Parathyroid adenoma (tissue), 2 donors: ENCODE measurements at regions not wholly inside any gene's neighbourhood (a gene's known extent, or its start where the extent isn't known, plus 50 kb on each side); places are given as distances from the start of the nearest gene placed in this dataset.
A peak's percentile ranks its signal among the peaks of the same experiment; 100 is the strongest.

Experiments
- H2AFZ ChIP-seq: fragments of 300-600 bp; sonication (generic); one replicate; pipeline ENCODE4 v1.7.0; 2017; ENCODE audit warnings: antibody characterized with exemption, mild to moderate bottlenecking
- H3K27ac ChIP-seq: fragments of 300-600 bp; sonication (generic); one replicate; pipeline ENCODE4 v1.7.0; 2017
- H3K27me3 ChIP-seq: fragments of 300-600 bp; sonication (generic); one replicate; pipeline ENCODE4 v1.7.0; 2017; ENCODE audit warnings: low read length; ENCODE audit not compliant: control insufficient read depth, insufficient read depth
- H3K36me3 ChIP-seq: fragments of 300-600 bp; sonication (generic); one replicate; pipeline ENCODE4 v1.7.0; 2017; ENCODE audit warnings: low read length; ENCODE audit not compliant: control insufficient read depth, insufficient read depth
- H3K4me1 ChIP-seq: fragments of 300-600 bp; sonication (generic); one replicate; pipeline ENCODE4 v1.7.0; 2017; ENCODE audit warnings: control low read depth
- H3K4me2 ChIP-seq: fragments of 300-600 bp; sonication (generic); one replicate; pipeline ENCODE4 v1.7.0; 2017; ENCODE audit warnings: low read length
- H3K4me3 ChIP-seq: fragments of 300-600 bp; sonication (generic); one replicate; pipeline ENCODE4 v1.7.0; 2017; ENCODE audit warnings: low read depth, low read length
- H3K79me2 ChIP-seq: fragments of 300-600 bp; sonication (generic); one replicate; pipeline ENCODE4 v1.7.0; 2017; ENCODE audit warnings: control low read depth
- H3K9ac ChIP-seq: fragments of 300-600 bp; sonication (generic); one replicate; pipeline ENCODE4 v1.7.0; 2017; ENCODE audit warnings: mild to moderate bottlenecking
- H3K9me3 ChIP-seq: fragments of 300-600 bp; sonication (generic); one replicate; pipeline ENCODE4 v1.7.0; 2017; ENCODE audit warnings: low read length; ENCODE audit not compliant: control insufficient read depth
- CTCF ChIP-seq: fragments of 300-600 bp; sonication (generic); IDR thresholded peaks from one replicate; pipeline ENCODE4 v1.7.0; 2017; ENCODE audit warnings: antibody characterized with exemption, mild to moderate bottlenecking
- donor health status: primary hyperparathyroidism.

DNA sequence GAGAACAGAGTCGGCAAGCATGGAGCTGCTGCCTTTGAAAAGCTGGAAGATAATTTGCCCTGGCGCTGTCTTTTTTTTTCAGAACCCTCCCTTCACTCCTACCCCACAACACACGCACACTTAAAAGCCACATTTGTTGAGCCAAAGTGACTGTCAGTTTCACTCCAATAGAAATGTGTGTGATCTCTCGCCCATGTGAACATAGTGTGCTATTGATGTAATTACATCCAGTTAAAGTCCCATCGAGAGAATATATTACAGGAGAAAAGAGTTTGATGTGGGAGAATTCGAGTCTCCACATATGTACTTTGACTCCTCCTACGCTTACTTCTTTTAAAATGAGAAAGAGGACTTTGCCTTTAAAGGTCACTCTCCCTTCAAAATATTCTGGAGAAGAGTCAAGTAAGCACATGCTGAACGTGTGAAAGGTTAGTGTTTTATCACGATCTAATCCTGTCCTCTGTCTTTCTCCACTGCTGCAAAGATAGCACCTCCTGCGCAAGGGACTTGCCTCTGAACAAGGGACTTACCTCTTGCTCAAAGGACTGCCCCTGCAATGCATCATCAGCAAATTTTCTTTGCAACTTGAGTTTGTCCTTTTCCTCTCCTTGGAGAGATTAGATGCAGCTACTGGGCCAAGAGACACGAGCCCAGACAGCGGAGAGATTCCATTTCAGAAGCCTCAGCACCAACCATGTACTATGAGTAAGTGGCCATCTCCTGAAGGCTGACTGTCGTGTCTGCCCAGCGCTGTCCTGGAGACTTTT is 613.9 kb downstream of the PTPRU start:
- Histone ChIP-seq H3K9ac (no peak overlapping the region), H3K4me1 (peaks cover 7% of the 10 kb centered on the region), H3K4me3 (no peak overlapping the region), H3K27ac (no peak overlapping the region), H3K79me2 (no peaks in the 10 kb centered on the region), H3K9me3 (no peaks in the 10 kb centered on the region), H3K4me2 (peak overlapping the region; percentile 20), H2AFZ (peak overlapping the region; percentile 42), H3K36me3 (no peaks in the 10 kb centered on the region), H3K27me3 (no peaks in the 10 kb centered on the region)
- TF ChIP-seq CTCF: no peak

DNA sequence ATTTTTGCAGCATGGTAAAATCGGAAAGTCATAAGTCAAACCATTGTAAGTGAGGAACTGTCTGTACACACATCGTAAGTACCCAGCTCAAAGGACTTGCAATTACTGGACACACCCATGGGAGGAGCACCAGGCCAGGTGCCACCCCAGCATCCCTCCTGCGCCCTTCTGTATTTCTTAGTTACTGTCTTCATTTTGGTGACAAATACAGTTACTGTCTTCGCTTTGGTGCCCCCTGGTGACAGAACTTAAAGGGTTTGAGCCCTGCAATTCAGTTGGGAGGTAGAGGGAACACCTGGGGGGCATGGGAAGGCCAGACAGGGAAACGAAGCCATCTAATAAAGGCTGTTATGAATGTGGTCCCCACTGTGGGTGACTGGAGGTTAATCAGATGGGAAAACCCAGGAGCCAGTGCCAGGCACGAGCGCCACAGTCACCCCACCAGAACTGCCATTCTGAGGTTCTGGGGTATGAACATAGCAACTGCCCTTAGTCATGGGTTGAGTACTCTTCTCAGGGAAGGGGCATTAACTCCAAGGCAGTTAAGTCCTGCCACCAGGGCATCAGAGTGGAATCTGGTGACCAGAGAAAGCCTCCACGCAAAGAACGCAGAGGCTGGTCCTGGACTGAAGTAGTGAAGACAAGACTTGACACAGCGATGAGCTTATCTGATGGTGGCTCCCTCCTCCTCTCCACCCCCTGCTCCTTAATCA is 612.9 kb downstream of the PTPRU start:
- Histone ChIP-seq H2AFZ (no peak overlapping the region), H3K27me3 (no peaks in the 10 kb centered on the region), H3K4me3 (no peak overlapping the region), H3K4me1 (peaks cover 7% of the 10 kb centered on the region), H3K9ac (no peak overlapping the region), H3K36me3 (no peaks in the 10 kb centered on the region), H3K4me2 (peak overlapping the region; percentile 20), H3K79me2 (no peaks in the 10 kb centered on the region), H3K9me3 (no peaks in the 10 kb centered on the region), H3K27ac (no peak overlapping the region)
- TF ChIP-seq CTCF: peak; percentile 30

DNA sequence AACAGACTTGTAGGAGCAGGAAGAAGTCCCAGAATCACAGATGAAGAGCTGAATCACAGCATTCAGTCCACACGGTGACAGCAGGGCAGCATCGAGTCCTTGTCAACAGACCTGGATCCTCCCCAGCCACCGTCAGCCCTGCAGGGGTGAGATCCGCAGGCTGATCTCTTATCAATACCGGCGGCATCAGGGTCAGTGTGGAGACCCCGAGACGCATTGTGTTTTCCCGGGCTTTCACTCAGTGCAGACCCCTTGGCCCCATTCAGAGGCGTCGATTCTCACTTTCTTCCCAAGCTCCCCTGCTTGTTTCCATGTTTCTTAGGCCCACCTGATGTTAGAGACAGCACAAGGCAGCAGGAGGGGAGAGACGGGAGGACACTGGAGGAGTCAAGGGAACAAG is 609.6 kb downstream of the PTPRU start:
- Histone ChIP-seq H3K4me3 (no peak overlapping the region), H3K4me1 (peaks cover 7% of the 10 kb centered on the region), H3K9ac (no peak overlapping the region), H2AFZ (no peak overlapping the region), H3K27me3 (no peaks in the 10 kb centered on the region), H3K9me3 (no peaks in the 10 kb centered on the region), H3K36me3 (no peaks in the 10 kb centered on the region), H3K79me2 (no peaks in the 10 kb centered on the region), H3K27ac (no peak overlapping the region), H3K4me2 (no peak overlapping the region)
- TF ChIP-seq CTCF: no peak

- no peak for TF ChIP-seq CTCF
- Histone ChIP-seq H3K4me3 (no peak overlapping the region), H3K79me2 (no peaks in the 10 kb centered on the region), H3K4me1 (no peaks in the 10 kb centered on the region), H3K4me2 (no peak overlapping the region), H3K27me3 (no peaks in the 10 kb centered on the region), H3K36me3 (no peaks in the 10 kb centered on the region), H3K27ac (no peak overlapping the region), H3K9ac (no peak overlapping the region), H3K9me3 (no peaks in the 10 kb centered on the region), H2AFZ (no peak overlapping the region)
Measured at GRCh38 chr1:29842130-29842529, 605.8 kb downstream of the PTPRU start.
